ENCODE measurements at regions not wholly inside any gene's neighbourhood (a gene's known extent, or its start where the extent isn't known, plus 50 kb on each side); places are given as distances from the start of the nearest gene placed in this dataset.

- no peak for DNase-seq (ENCODE audit: extremely low spot score)
- ChIA-PET POLR2A (no interaction called here), CTCF (interaction anchor here (0.6 to 4.0 kb wide), 7 partner anchors 10 to 731 kb away, joined by 3 to 62 read pairs (median 4); no protein-coding TSS in a partner anchor)
- TF ChIP-seq PKNOX1 (IDR thresholded peaks at IDR 0.05) (no peak), ZNF384 (IDR thresholded peaks at IDR 0.05) (no peak), CTBP1 (IDR thresholded peaks at IDR 0.05; ENCODE audit: borderline replicate concordance) (no peak), ARNT (IDR thresholded peaks at IDR 0.05) (no peak), FOXK2 (IDR thresholded peaks at IDR 0.05) (no peak), LEF1 (IDR thresholded peaks at IDR 0.05; ENCODE audit: borderline replicate concordance) (no peak), SUZ12 (IDR thresholded peaks at IDR 0.05) (no peak), FOXM1 (IDR thresholded peaks at IDR 0.05; ENCODE audit: borderline replicate concordance) (no peak), NFRKB (IDR thresholded peaks at IDR 0.05) (no peak), TARDBP (IDR thresholded peaks at IDR 0.05) (no peak)
Observed at GRCh38 chr3:102537123-102537522, 102.3 kb downstream of the ZPLD1 start.

GRCh38 chr3:102544741-102545140, 109.9 kb downstream of the ZPLD1 start:
- CTCF ChIA-PET = no interaction called here
- DNase-seq (ENCODE audit: extremely low spot score) = no peak
- TF ChIP-seq PKNOX1 (IDR thresholded peaks at IDR 0.05) = no peak
- TF ChIP-seq NFRKB (IDR thresholded peaks at IDR 0.05) = no peak
- TF ChIP-seq L3MBTL2 (conservative IDR thresholded peaks at IDR 0.05) = no peak
- TF ChIP-seq FOXK2 (IDR thresholded peaks at IDR 0.05) = no peak
- POLR2A ChIA-PET = no interaction called here

- CTCF ChIA-PET = no interaction called here
- POLR2A ChIA-PET = no interaction called here
- DNase-seq (ENCODE audit: extremely low spot score) = no peak
- no peak for TF ChIP-seq TARDBP (IDR thresholded peaks at IDR 0.05)
- no peak for TF ChIP-seq HDGF (IDR thresholded peaks at IDR 0.05; ENCODE audit: borderline replicate concordance)
- TF ChIP-seq ARNT (IDR thresholded peaks at IDR 0.05) = no peak
- no peak for TF ChIP-seq PKNOX1 (IDR thresholded peaks at IDR 0.05)
Observed at GRCh38 chr3:102545276-102545675, 110.5 kb downstream of the ZPLD1 start.

- CTCF ChIA-PET = no interaction called here
- TF ChIP-seq NFRKB (IDR thresholded peaks at IDR 0.05) (no peak), HDGF (IDR thresholded peaks at IDR 0.05; ENCODE audit: borderline replicate concordance) (no peak)
- DNase-seq (ENCODE audit: extremely low spot score) = no peak
- POLR2A ChIA-PET = no interaction called here
Observed at GRCh38 chr3:102553876-102554275, 119.1 kb downstream of the ZPLD1 start.

GRCh38 chr3:102570511-102570910, 135.7 kb downstream of the ZPLD1 start:
- no peak for TF ChIP-seq HDGF (IDR thresholded peaks at IDR 0.05; ENCODE audit: borderline replicate concordance)
- no peak for TF ChIP-seq TARDBP (IDR thresholded peaks at IDR 0.05)
- TF ChIP-seq FOXK2 (IDR thresholded peaks at IDR 0.05) = no peak
- no peak for TF ChIP-seq ZNF384 (IDR thresholded peaks at IDR 0.05)
- no peak for TF ChIP-seq PKNOX1 (IDR thresholded peaks at IDR 0.05)
- no peak for TF ChIP-seq LEF1 (IDR thresholded peaks at IDR 0.05; ENCODE audit: borderline replicate concordance)
- no peak for TF ChIP-seq SUZ12 (IDR thresholded peaks at IDR 0.05)
- no peak for TF ChIP-seq FOXM1 (IDR thresholded peaks at IDR 0.05; ENCODE audit: borderline replicate concordance)
- no peak for TF ChIP-seq ELF4 (IDR thresholded peaks at IDR 0.05)
- TF ChIP-seq SP1 (IDR thresholded peaks at IDR 0.05) = no peak
- TF ChIP-seq BHLHE40 (IDR thresholded peaks at IDR 0.05; ENCODE audit: borderline replicate concordance) = no peak
- no peak for TF ChIP-seq ARNT (IDR thresholded peaks at IDR 0.05)
- no peak for TF ChIP-seq FOXA1 (IDR thresholded peaks at IDR 0.05)
- no peak for TF ChIP-seq L3MBTL2 (conservative IDR thresholded peaks at IDR 0.05)
- no peak for TF ChIP-seq NFRKB (IDR thresholded peaks at IDR 0.05)
- no peak for TF ChIP-seq CTBP1 (IDR thresholded peaks at IDR 0.05; ENCODE audit: borderline replicate concordance)
- POLR2A ChIA-PET = no interaction called here
- no peak for DNase-seq (ENCODE audit: extremely low spot score)
- CTCF ChIA-PET = no interaction called here

- ChIA-PET CTCF (no interaction called here), POLR2A (no interaction called here)
- DNase-seq (ENCODE audit: extremely low spot score) = no peak
- TF ChIP-seq BHLHE40 (IDR thresholded peaks at IDR 0.05; ENCODE audit: borderline replicate concordance) (no peak), HDGF (IDR thresholded peaks at IDR 0.05; ENCODE audit: borderline replicate concordance) (no peak), FOXM1 (IDR thresholded peaks at IDR 0.05; ENCODE audit: borderline replicate concordance) (no peak), TARDBP (IDR thresholded peaks at IDR 0.05) (no peak), ZNF384 (IDR thresholded peaks at IDR 0.05) (no peak), ELF4 (IDR thresholded peaks at IDR 0.05) (no peak), CTBP1 (IDR thresholded peaks at IDR 0.05; ENCODE audit: borderline replicate concordance) (no peak), FOXA1 (IDR thresholded peaks at IDR 0.05) (no peak), ARNT (IDR thresholded peaks at IDR 0.05) (no peak), PKNOX1 (IDR thresholded peaks at IDR 0.05) (no peak), NFRKB (IDR thresholded peaks at IDR 0.05) (no peak), FOXK2 (IDR thresholded peaks at IDR 0.05) (no peak), SP1 (IDR thresholded peaks at IDR 0.05) (no peak), SUZ12 (IDR thresholded peaks at IDR 0.05) (no peak), LEF1 (IDR thresholded peaks at IDR 0.05; ENCODE audit: borderline replicate concordance) (no peak), L3MBTL2 (conservative IDR thresholded peaks at IDR 0.05) (no peak)
Observed at GRCh38 chr3:102571006-102571405, 136.2 kb downstream of the ZPLD1 start.

Measured in HEK293T (cell line).